DMS 273 (cell line): ENCODE measurements at regions not wholly inside any gene's neighbourhood (a gene's known extent, or its start where the extent isn't known, plus 50 kb on each side); places are given as distances from the start of the nearest gene placed in this dataset.
A peak's percentile ranks its signal among the peaks of the same experiment; 100 is the strongest.

Source experiments
- DNase-seq: peaks from one replicate; lab custom pipeline; 2025; ENCODE audit not compliant: unreplicated experiment; lab: John Stamatoyannopoulos, UW

- no peak for DNase-seq
These were observed 172.9 kb downstream of the KCTD12 start for GRCh38 chr13:76713280-76713679.

- no peak for DNase-seq
These were observed 174.5 kb downstream of the KCTD12 start for GRCh38 chr13:76711550-76712182.

GRCh38 chr13:76709851-76710250 lies 176.4 kb downstream of the KCTD12 start:
- DNase-seq: no peak

GRCh38 chr13:76708138-76708688 lies 178.0 kb downstream of the KCTD12 start:
- peak; percentile 52 for DNase-seq

GRCh38 chr13:76707360-76707759 lies 178.8 kb downstream of the KCTD12 start:
- no peak for DNase-seq

GRCh38 chr13:76703621-76704288 lies 182.4 kb downstream of the KCTD12 start:
- DNase-seq: no peak

- no peak for DNase-seq
These were observed 183.0 kb downstream of the KCTD12 start for GRCh38 chr13:76703216-76703615.

- no peak for DNase-seq
These were observed 188.9 kb downstream of the KCTD12 start for GRCh38 chr13:76697288-76697687.

GRCh38 chr13:76696370-76696769 lies 189.8 kb downstream of the KCTD12 start:
- no peak for DNase-seq

GRCh38 chr13:76693086-76693485 lies 193.1 kb downstream of the KCTD12 start:
- DNase-seq: no peak

- DNase-seq: no peak
These were observed 193.9 kb downstream of the KCTD12 start for GRCh38 chr13:76692346-76692745.

- DNase-seq: no peak
These were observed 195.6 kb downstream of the KCTD12 start for GRCh38 chr13:76690611-76691010.

- DNase-seq: no peak
These were observed 198.7 kb downstream of the KCTD12 start for GRCh38 chr13:76687467-76687866.

- no peak for DNase-seq
These were observed 200.3 kb downstream of the KCTD12 start for GRCh38 chr13:76685938-76686337.

- no peak for DNase-seq
These were observed 201.9 kb downstream of the KCTD12 start for GRCh38 chr13:76684336-76684735.

- DNase-seq: no peak
These were observed 202.4 kb downstream of the KCTD12 start for GRCh38 chr13:76683854-76684253.

- DNase-seq: no peak
These were observed 203.0 kb downstream of the KCTD12 start for GRCh38 chr13:76683168-76683567.

- DNase-seq: no peak
These were observed 206.1 kb downstream of the KCTD12 start for GRCh38 chr13:76680112-76680511.

GRCh38 chr13:76677043-76677442 lies 209.2 kb downstream of the KCTD12 start:
- DNase-seq: peak; percentile 65

- DNase-seq: no peak
These were observed 213.8 kb downstream of the KCTD12 start for GRCh38 chr13:76672420-76672819.

- no peak for DNase-seq
These were observed 217.5 kb downstream of the KCTD12 start for GRCh38 chr13:76668716-76669115.

GRCh38 chr13:76668141-76668540 lies 218.1 kb downstream of the KCTD12 start:
- no peak for DNase-seq

- peak; percentile 42 for DNase-seq
These were observed 218.7 kb downstream of the KCTD12 start for GRCh38 chr13:76667551-76667950.
